T47D (cell line): ENCODE measurements at regions not wholly inside any gene's neighbourhood (a gene's known extent, or its start where the extent isn't known, plus 50 kb on each side); places are given as distances from the start of the nearest gene placed in this dataset.

Experiments used
- DNase-seq, 2 experiments: peaks; one replicate each; pipeline versions ENCODE4 v3.0.0 to v3.0.0-alpha.2; 2011 to 2012; ENCODE audit warnings: low read depth in 1 of 2, low spot score in 1 of 2
- JUND ChIP-seq: IDR thresholded peaks from 2 replicates; pipeline ENCODE4 v1.6.1; 2012; ENCODE audit warnings: low read depth
- in situ Hi-C: cut with HindIII; loops from 2 replicates; pipeline ENCODE4 v1.10.0; 2016; ENCODE audit warnings: low sequenced_read_pairs, low pct_unique_long_range_greater_than_20kb

DNA sequence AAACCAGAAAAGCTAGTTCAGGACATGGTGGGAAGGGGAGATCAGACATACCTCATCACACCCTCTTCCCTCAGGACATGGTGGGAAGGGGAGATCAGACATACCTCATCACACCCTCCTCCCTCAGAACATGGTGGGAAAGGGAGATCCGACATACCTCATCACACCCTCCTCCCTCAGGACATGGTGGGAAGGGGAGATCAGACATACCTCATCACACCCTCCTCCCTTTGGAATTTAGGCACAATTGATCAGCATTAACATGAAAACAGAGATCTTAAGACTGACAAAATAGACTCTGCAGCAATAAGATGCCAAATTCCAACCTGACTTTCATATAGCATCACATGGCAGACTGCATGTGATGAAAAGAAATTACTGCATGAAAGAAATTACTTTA is 412.7 kb upstream of the ZNF717 start:
- in situ Hi-C loops: no loop called here
- DNase-seq: no peak
- no peak for TF ChIP-seq JUND

DNA sequence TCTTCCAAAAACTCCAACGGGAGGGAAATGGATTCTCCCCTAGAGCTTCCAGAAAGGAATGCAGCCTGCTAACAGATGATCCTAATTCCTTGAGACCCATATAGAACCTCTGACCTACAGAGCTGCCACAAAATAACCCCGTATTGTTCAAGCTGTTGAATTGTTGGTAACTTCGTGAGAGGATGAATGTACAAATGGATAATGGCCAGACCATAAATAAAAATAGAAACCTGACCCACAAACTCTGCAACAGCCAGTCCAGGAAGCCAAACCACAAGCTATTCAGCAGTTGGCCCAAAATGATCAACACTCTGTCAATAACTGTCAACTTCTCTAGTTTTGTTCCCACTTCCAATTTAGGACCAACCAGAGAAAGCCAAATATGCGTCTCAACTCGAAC is 414.0 kb upstream of the ZNF717 start:
- no peak for DNase-seq
- in situ Hi-C loops: no loop called here
- no peak for TF ChIP-seq JUND

DNA sequence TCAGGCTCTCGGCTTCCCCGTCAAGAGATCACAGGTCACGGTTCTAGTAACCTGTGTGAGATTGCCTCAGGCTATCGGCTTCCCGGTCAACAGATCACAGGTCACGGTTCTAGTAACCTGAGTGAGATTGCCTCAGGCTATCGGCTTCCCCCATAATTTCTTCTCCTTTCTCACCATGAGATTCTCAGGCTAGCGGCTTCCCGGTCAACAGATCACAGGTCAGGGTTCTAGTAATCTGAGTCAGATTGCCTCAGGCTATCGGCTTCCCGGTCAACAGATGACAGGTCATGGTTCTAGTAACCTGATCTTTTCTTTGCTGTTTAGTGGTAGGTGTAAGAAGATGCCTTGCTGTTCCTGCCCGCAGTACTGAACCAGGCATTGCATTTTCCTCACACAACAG is 418.2 kb upstream of the ZNF717 start:
- in situ Hi-C loops: no loop called here
- DNase-seq: no peak
- no peak for TF ChIP-seq JUND

DNA sequence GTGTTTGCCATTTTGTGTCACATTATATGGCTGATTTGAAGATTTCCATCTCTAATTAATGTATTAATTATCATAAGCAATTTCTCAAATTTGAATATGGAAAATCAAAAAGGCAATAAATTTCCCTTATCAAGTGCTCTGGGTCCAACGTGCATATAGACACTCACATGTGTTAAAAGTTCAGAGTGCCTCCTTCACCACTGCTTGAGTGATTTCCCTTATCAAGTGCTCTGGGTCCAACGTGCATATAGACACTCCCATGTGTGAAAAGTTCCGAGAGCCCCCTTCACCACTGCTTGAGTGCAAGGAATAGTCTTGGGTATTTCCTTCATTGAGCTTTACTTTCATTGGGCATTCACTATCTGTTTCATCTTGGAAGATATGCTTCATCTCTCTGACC is 421.0 kb upstream of the ZNF717 start:
- DNase-seq: no peak
- TF ChIP-seq JUND: no peak
- in situ Hi-C loops: no loop called here

DNA sequence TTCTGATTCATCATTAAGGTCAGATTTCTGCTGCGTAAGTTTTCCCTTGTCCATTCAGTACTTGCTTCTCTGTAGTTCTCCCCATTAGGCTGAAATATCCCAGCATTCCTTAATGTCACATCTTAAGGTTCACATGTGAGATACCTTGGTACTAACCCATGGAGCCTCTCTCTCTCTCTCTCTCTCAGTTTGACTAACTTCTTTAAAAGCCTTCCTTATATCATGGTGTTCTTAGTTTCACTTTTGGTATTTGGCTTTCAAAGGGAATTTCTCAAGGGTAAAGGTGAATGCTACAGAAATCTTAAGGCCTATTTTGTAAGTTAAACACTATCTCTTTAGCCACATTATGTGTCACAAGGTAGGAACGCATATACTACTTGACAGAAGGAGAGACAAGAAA is 427.3 kb upstream of the ZNF717 start:
- TF ChIP-seq JUND: no peak
- in situ Hi-C loops: no loop called here

DNA sequence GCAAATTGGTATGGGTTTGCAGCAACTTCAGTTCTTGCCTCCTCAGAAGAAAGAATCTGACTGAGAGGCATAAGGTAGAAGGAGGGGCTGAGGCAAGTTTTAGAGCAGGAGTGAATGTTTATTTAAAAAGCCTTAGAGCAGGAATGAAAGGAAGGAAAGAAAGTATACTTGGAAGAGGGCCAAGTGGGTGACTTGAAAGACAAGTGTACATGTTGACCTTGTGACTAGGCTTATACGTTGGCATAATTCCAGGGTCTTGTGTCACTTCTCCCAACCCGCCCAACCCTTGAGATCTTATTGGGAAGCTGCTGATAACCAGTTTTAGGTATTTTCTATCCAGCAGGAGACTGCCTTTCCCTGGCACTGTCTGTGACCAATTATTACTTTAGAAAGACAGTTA is 436.9 kb upstream of the ZNF717 start:
- in situ Hi-C loops: no loop called here
- DNase-seq: peak in 1 of 2 experiments; percentile 15
- TF ChIP-seq JUND: no peak

More for the DNA sequence above, 427.3 kb upstream of the ZNF717 start:
- no peak for DNase-seq

DNA sequence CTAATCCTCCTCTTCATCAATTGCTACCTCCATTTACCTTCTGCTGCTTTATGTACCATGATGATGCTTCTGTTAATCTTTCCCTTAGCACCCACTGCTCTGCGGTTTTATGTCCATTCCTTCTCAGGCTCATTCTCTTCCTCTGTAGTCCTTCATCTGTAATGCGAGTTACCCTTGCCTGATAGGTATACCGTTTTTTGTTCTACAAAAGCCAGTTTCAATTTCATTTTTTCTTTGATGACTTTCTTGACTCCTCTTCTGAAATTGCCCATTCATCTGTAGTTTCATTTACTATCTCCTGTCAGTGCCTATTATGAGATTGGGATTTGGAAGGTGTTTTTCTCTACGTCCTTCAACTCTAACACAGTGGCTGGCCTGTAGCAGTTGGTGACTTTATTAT is 445.9 kb upstream of the ZNF717 start:
- TF ChIP-seq JUND: no peak
- in situ Hi-C loops: no loop called here
- no peak for DNase-seq

DNA sequence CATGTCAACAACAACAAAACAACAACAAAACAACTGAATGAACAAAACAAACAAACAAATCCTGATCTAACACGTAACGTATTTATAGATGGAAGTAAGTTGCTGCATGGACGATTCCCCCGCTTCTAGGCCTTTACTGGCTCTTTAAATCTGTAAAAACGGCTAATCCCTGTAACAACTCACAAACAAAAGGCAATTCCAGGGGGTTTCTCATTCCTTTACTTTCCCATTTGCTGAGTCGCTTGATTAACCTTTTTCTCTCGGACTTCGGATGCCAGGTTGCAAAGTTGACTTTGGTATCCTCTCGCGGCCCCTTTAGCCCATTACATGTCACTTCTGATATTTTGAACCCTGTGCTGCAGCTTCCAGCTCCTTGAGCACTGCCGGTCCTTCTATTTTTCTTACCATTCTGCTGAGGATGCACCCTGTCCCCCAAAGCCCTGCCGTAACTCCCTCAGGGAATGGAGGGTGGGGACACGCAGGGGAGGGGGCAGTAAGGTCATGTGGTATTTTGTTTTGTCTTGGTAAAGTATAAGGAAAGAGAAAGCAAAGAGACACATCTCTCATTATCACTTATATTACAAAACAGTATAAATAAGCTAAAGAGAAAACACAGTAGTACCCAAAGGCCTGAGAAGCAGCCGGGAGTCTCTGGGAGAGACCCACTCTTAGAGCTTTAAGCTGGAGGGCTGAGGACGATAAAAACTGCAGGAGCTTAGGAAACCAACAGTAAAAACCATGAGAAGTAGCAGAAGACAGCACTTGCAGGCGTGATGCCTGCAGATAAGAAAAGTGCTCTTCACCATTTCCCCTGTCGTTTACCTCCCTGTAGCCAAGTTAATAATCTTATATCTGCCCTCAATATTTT is 457.8 kb upstream of the ZNF717 start:
- TF ChIP-seq JUND: no peak
- DNase-seq: no peak
- in situ Hi-C loops: no loop called here

DNA sequence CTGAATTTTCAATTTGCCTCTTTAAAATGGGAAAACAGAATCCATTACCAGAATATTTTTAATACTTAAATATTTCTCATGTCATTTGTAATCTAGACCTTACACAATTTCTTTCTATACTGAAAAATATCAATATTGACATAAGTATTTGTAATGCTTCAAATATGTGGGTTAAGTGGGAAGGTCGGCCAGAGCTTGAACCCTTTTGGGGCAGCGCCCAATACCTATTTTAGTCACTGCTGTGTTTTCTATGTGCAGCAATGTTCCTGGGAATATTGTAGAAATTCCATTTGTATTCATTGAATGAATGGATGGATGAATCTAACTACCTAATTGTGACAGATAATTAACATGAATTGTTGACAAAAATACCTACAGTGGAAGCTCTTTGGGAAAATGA is 459.7 kb upstream of the ZNF717 start:
- no peak for TF ChIP-seq JUND
- in situ Hi-C loops: no loop called here
- no peak for DNase-seq

DNA sequence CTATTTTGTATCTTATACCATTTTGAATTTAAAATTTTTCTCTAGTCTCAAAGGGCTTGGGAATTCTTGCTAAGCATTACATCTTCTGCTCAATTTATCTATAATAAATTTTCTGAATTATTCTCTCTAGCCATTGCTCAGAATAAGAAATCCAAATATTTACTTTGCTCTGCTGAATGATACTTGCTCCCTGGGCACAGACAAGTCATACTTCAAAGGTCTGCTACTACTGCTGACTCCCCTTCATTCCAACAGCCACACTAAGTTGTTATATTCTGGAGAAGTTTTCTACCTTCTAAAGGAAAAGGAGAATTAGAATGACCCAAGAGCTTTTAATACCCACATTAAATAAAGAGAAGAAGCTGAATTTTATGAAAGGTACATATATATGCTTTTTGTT is 460.3 kb upstream of the ZNF717 start:
- in situ Hi-C loops: no loop called here
- TF ChIP-seq JUND: no peak
- DNase-seq: no peak

DNA sequence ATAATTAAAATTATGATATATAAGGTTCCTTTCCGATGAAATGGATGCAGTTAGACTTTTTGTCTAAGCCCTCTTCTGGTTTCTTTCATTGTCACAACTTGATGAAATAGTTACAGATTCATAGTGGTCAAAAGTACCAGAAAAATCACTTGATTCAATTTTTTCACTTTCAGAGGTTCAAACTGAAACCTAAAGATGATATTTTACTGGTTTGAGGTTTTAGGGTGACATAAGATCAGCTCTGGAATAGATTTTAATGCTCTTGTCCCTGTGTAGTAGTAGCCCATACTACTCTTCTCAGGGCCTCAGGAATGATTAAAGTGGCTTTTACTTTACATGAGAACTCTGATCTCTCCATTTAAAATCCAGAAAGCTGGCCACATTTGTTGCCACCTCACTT is 479.1 kb upstream of the ZNF717 start:
- in situ Hi-C loops: no loop called here
- no peak for DNase-seq
- no peak for TF ChIP-seq JUND

DNA sequence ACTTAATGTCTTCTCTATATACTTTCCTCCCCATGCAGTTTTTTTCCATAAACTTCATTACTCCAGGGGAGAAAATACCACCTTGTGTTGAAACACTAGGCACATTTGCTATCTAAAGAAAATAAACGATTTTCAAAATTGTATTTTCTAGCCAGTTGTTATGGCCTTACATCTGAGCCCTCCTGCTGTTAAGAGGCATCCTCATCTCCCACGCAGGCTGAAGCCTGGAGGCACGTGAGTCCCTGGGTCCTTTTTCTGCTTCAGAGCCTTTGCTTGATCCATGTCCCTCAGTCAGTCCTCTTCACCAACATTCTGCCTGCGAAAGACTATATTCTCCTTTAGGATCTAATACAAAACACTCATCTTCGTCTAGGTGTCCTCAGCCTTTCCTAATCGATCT is 479.6 kb upstream of the ZNF717 start:
- no peak for DNase-seq
- in situ Hi-C loops: no loop called here
- TF ChIP-seq JUND: no peak

DNA sequence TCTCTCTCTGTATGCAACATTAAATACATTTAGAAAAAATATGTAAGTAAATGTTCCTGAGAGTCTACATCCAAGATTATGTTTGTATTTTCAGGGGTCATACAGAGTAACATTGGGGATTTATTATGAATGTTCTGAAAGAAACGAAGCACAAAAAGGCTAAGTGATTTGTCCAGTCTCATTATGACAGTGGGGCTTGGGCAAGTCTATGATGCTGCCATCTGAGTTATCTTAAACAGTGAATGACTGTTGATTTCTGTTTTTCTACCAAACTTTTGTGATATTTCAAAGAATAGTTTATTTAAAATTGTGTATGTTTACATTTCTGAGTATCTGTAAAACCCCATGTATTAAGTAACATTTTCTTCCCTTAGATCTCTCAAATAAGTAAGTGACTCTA is 481.2 kb upstream of the ZNF717 start:
- in situ Hi-C loops: no loop called here
- no peak for TF ChIP-seq JUND
- DNase-seq: no peak

DNA sequence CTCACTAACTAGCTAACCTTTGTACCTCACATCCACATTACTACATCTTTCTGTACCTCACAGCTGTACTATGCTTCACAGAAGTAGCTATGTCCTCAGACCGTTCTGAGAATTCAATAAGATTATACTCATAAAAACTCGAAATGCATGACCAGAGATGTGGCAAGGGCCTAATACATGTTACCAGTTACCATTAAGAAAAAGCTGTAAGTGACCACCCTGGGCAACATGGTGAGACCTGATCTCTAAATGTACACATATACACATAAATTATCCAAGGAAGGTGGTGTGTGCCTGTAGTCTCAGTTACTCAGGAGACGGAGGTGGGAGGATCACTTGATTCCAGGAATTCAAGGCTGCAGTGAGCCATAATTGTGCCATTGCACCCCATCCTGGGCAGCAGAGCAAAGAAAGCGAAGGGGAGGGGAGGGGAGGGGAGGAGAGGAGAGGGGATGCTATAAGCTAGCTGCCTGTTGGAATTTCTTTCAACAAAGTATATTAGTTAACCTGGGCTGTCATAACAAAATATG is 482.6 kb upstream of the ZNF717 start:
- no peak for TF ChIP-seq JUND
- in situ Hi-C loops: no loop called here
- no peak for DNase-seq
